ENCODE measurements at regions not wholly inside any gene's neighbourhood (a gene's known extent, or its start where the extent isn't known, plus 50 kb on each side); places are given as distances from the start of the nearest gene placed in this dataset.

- TF ChIP-seq CTCF (IDR thresholded peaks at IDR 0.05; ENCODE audit: extremely low read depth in 1 of 2, insufficient read depth in 1 of 2, low read depth in 1 of 2, low read length in 2 of 2) (no peak), EZH2 (IDR thresholded peaks at IDR 0.05; ENCODE audit: borderline replicate concordance, low read depth, low read length, severe bottlenecking) (no peak), POLR2A (IDR thresholded peaks at IDR 0.05; ENCODE audit: low read depth, low read length) (no peak), POLR2AphosphoS5 (IDR thresholded peaks at IDR 0.05; ENCODE audit: insufficient read depth, low read depth, low read length) (no peak)
Measured at GRCh38 chr17:6269478-6269877, 165.4 kb downstream of the AIPL1 start.
